ENCODE measurements at regions not wholly inside any gene's neighbourhood (a gene's known extent, or its start where the extent isn't known, plus 50 kb on each side); places are given as distances from the start of the nearest gene placed in this dataset.
"Not testable (repeated sequence)": the region's sequence is repeated elsewhere in the genome, so short reads cannot be mapped to it uniquely, and the experiment has no call there.

GRCh38 chr16:29220647-29221191 is 185.8 kb downstream of the NPIPB11 start:
- peak; percentile 69 for DNase-seq

DNA sequence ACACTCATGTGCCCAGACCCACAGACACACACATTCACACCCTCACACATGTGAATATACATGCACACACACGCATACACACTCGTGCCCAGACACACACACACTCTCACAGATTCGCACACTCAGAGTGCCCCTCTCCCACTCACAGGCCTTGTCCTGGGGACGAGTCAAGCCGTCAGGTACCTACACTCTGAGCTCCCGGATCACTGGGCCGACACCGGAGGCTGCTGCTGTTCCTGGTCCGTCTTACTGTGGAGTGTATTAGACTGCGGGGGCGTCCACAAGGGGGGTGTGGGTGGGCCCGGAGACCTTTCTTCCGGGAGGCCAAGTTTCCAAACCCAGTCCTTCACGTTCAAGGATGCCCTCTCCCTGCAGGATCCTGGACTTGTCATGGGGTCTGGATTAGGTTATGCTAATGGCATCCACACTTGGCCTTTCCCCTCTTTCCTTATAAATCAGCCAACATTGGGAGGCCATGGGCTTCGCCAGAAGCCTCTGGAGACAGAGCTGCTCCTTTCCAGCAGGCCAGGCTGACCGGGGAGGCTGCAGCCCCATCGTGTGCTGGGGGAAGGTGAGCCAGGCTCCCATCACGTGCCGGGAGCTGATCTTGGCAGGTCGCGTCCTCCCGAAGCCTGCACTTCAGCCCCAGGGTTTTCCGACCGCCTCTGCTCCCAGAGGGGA is 186.4 kb downstream of the NPIPB11 start:
- DNase-seq: not testable (repeated sequence)

DNA sequence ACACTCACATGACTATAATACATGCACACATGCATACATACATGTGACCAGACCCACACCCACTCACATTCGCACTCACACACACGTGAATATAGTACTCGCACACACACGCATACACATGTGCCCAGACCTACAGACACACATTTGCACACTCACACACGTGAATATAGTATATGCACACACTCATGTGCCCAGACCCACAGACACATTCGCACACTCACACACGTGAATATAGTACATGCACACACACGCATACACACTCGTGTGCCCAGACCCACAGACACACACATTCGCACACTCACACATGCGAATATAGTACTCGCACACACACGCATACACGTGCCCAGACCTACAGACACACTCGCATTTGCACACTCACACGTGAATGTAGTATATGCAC is 186.9 kb downstream of the NPIPB11 start:
- DNase-seq: not testable (repeated sequence)

DNA sequence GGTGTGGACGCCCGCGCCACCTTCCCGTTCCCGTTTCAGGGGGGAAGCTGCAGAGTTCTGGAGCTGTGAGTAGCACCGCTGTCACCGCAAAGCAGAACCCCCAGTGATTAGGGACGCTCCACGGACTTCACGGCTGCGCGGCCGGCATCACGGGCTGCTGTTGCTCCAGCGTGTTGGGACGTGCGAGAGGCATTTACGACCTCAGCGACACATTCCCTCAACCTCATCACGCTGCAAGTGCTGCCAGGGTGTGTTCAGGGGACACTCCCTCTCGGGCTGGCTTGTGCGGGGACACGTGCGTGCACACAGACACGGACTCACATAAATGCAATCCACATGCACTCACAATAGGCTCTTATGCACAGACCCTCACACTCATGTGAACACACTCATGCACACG is 187.9 kb downstream of the NPIPB11 start:
- DNase-seq: not testable (repeated sequence)

- DNase-seq: not testable (repeated sequence)
These were observed 188.3 kb downstream of the NPIPB11 start for GRCh38 chr16:29218171-29218570.

DNA sequence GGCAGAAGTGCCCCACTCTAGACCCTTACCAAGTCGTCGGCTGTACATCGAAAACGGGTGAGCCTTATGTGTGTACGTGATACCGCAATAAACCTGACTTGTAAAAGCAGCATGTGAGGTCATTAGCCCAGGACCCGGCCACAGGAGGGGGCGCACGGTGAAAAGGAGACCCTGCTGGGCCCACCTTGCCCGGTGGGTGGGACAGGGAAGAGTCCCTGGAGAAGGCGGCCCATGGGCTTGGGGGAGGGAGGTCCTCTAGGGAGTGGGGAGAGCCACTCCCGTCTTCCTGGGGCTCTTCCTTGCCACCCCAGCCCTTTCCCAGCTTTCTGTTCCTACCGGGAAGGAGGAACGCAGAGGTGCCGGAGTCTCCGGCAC is 188.8 kb downstream of the NPIPB11 start:
- DNase-seq: not testable (repeated sequence)

- not testable (repeated sequence) for DNase-seq
These were observed 189.3 kb downstream of the NPIPB11 start for GRCh38 chr16:29217104-29217751.

DNA sequence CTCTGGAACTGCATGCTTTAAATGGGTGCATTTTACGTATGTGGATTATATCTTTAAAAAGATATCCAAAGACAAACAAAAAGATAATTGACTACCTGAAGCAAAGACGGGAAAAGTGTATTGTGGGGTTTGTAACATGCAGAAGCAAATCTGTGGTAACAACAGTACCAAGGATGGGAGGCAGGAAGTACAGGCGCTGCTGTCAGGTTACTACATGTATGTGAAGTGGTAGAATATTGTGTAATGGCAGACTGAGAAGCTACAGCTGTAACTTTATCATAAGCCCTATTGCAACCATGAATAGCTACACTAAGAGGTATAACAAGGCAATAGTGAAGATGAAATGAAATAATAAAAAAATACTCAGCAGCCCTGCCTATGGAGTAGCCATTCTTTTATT is 192.7 kb downstream of the NPIPB11 start:
- DNase-seq: not testable (repeated sequence)

GRCh38 chr16:29213251-29213650 is 193.3 kb downstream of the NPIPB11 start:
- DNase-seq: not testable (repeated sequence)

- not testable (repeated sequence) for DNase-seq
These were observed 194.2 kb downstream of the NPIPB11 start for GRCh38 chr16:29212084-29213027.

DNA sequence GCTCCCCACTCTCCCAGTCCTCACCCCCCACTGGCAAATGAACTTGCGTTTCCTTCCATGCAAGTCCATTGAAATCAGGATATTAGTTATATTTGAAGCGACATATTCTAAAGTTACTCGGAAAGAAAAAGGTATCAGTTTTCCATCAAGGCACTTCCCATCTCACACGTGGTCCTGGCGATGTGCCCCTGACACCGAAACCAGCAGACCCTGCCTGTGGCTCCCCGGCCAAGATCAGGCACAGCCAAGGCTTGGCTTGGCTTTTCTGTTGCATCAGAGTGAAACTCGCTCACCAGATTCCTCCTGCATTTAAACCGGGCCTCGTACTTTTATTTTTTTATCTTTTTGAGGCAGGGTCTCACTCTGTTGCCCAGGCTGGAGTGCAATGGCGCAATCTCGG is 195.1 kb downstream of the NPIPB11 start:
- not testable (repeated sequence) for DNase-seq

DNA sequence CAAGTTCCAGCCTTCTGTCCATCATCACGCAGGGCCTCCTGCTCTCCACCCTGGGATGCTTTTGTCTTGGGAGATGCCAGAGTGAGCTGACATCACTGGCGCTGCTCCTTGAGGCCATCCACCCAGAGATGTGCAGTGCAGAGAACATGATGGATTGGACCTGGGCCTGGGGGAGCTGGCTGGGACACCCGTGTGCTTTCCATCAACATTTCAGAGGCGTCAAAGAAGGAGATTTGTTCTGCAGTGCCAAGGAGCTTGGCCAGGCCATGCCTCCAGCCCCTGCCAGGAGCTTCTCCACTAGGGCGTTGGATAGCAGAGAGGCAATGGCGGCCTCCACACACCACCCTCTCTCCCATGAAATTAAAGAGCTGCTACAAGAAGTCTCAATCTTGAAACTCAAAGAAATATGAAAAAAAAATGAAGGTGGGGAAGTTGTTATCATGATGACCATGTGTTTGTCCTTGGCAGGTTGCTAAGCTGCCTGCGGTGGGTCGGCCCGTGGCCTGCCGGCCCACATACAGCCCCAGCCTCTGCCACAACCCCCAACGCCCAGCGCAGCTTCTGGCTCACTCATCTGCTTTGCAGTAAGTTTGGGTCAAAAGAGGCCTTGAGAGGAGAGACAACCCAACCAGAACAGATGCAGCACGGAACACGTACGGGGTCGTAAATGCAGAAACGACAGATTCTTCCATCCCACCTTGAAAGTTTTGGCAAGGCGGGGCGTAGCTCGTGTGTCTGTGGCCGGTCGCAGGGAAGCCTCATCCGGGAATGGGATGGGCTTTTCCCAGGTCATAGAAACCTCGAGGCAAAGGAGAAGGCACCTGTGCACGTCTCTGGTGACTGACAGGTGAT is 196.0 kb downstream of the NPIPB11 start:
- DNase-seq: not testable (repeated sequence)

- not testable (repeated sequence) for DNase-seq
These were observed 200.4 kb downstream of the NPIPB11 start for GRCh38 chr16:29206120-29206519.

DNA sequence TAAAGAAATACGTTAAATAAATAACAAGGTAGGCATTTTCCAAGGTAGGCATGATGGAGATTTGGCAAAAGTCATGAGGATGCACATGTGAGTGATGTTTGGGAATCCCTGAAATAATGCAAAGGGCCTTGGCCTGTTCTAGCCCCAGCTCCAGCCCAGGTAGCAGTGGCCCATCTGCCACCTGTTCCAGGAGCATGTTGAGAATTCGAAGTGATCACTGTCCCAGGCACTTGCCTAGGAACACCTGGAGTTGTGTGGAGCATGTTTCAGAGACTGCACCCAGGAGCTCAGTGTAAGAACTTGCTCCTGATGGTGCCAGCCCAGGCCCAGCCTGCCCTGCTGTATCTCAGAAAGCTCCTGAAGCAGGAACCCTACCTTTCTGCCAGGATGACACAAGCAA is 201.4 kb downstream of the NPIPB11 start:
- DNase-seq: not testable (repeated sequence)

GRCh38 chr16:29204806-29205135 is 201.7 kb downstream of the NPIPB11 start:
- DNase-seq: no peak

DNA sequence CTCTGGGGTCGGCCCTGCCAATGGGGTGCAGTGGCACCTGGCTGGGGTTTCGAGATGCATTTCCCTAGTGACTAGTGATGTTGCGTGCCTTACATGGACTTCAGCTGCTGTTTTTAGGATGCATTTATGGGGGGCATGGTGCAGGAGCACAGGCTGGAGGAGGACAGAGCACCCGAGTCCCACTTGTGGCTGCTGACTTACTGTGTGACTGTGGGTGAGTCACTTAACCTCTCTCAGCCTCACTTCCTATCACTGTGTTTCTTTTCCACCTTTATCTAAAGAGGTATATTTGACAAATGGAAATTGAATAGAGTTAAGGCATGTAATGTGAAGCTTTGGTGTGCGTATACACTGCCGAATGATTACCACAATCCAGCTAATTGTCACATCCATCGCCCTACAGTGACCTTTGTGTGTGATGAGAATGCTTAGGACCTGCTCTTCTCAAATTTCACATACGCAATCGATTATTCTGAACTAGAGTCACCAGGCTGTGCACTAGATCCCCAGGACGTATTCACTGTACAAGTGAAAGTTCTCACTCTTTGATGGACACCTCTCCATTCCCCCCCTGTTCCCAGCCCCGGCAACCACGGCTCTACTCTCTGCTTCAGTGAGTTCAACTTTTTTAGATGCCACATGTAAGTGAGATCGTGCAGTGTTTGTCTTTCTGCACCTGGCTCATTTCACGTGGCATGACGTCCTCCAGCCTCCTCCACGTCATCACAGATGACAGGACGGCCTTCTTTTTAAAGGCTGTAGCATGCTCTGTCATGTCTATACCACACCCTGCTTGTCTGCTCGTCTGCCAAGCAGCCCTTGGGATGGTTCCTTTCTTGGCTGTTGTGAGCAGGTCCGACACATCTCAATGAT is 202.3 kb downstream of the NPIPB11 start:
- DNase-seq: not testable (repeated sequence)

DNA sequence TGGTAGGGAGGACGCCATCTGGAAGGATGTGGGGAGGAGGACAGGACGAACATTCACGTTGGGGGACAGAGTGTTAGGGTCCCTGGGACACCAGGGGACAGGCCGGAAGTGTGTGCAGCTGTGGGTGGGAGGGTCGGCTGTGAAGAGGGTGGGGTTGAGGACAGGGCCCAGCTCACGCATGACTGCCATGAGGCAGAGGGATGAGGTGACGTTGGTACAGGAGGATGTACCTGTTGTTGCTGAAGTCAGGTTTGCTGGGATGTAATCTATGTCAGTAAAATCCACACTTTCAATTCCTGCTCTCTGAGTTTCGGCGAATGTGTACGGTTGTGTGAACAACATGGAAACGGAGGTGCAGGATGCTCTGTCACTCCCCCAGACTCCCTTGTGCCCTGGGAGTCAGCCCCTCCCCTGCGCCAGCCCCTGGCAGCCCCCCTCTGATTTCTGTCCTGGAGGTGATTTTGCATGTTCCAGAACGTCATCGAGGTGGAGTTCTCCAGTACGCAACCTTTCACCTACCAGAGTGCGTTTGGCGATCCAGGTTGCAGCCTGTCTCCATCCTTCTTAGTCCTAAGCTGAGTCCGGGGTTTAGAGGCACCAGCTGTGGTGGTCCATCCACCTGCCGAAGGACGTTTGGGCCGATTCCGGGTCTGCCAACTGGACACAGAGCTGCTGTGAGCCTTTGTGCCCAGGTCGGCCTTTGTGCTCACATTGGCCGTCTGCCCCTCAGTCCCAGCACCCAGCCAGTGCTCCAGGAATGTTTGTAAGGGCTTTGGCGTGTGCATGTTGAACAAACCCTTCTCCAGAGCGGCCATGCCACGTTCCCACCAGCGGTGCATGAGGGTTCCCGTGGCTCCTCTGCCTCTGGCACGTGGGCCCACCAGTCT is 203.2 kb downstream of the NPIPB11 start:
- DNase-seq: not testable (repeated sequence)

DNA sequence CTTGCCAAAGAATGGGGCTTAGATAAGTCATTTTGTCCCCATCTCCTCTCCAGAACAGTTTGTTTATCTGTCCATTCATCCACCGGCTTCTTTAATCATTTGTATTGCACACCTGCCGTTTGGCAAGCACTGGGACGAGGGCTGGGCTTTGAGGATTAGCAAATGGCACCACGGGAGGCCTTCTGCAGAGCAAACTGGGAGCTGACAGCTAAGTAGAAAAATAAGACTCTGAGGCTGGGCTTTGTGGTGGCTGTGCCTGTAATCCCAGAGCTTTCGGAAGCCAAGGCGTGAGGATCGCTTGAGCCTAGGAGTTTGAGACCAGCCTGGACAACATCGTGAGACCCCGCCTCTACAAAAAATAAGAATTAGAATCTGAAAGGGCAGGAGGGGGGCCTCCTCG is 203.9 kb downstream of the NPIPB11 start:
- DNase-seq: not testable (repeated sequence)

GRCh38 chr16:29202025-29202632 is 204.4 kb downstream of the NPIPB11 start:
- not testable (repeated sequence) for DNase-seq

Data from muscle of arm (tissue), 1 donor.